ENCODE measurements at regions not wholly inside any gene's neighbourhood (a gene's known extent, or its start where the extent isn't known, plus 50 kb on each side); places are given as distances from the start of the nearest gene placed in this dataset.

- no peak overlapping the region for H3K4me3 ChIP-seq
These were observed 153.5 kb downstream of the DLL1 start for GRCh38 chr6:170137176-170137891.

DNA sequence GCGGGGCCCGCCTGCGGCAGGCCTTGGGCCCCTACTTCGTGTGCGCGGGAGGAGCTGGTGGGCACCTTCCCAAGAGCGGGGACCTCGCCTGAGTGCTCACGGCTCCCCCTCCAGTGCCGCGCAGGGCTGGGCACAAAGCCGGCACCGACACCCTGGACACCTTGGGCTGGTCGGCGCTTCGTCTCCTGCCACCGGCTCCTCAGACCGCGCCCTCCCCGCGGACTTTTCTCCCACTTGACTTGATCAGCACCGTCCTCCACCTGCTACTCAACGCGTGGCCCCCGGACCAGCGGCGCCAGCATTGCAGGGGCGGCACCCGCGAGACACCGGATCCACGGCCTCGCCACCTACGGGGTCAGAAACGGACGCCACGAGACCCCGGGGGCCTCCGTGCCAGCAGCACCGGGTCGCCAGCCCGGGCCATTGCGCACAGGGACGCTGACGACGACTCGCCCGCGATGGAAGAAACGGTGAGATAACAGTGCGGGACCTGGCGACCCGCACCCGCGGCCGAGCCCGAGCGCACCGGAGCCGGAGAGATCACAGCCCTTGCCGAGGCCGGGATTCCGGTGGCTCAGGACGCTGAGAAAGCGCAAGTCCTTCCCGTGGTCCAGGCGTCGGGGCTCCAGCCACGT, 154.2 kb downstream of the DLL1 start:
- Histone ChIP-seq H3K36me3 (no peaks in the 10 kb centered on the region), H3K4me3 (no peak overlapping the region), H3K9me3 (no peaks in the 10 kb centered on the region), H3K27ac (replicated peaks in 1 of 4) (peak overlapping the region; percentile 42 to 69 (median 52)), H3K27me3 (no peaks in the 10 kb centered on the region), H3K4me1 (peaks cover 6 to 23% (median 13%) of the 10 kb centered on the region in 4 donors)
- WGBS: 96% methylated on average over 46 of the region's 69 CpGs
- DNase-seq (ENCODE audit: extremely low spot score): no peak
- intact Hi-C loops (cut with DNase I): no loop called here
- TF ChIP-seq, protein P1, sequence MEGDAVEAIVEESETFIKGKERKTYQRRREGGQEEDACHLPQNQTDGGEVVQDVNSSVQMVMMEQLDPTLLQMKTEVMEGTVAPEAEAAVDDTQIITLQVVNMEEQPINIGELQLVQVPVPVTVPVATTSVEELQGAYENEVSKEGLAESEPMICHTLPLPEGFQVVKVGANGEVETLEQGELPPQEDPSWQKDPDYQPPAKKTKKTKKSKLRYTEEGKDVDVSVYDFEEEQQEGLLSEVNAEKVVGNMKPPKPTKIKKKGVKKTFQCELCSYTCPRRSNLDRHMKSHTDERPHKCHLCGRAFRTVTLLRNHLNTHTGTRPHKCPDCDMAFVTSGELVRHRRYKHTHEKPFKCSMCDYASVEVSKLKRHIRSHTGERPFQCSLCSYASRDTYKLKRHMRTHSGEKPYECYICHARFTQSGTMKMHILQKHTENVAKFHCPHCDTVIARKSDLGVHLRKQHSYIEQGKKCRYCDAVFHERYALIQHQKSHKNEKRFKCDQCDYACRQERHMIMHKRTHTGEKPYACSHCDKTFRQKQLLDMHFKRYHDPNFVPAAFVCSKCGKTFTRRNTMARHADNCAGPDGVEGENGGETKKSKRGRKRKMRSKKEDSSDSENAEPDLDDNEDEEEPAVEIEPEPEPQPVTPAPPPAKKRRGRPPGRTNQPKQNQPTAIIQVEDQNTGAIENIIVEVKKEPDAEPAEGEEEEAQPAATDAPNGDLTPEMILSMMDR (IDR thresholded peaks at IDR 0.05): no peak
- TF ChIP-seq POLR2AphosphoS5 (IDR thresholded peaks at IDR 0.05) (no peak), POLR2A (IDR thresholded peaks at IDR 0.05; ENCODE audit: low read depth) (no peak), EP300 (IDR thresholded peaks at IDR 0.05) (no peak)

More at GRCh38 chr6:170137176-170137891, 153.5 kb downstream of the DLL1 start:
- Histone ChIP-seq H3K4me1 (peaks cover 6 to 23% (median 13%) of the 10 kb centered on the region in 4 donors), H3K36me3 (no peaks in the 10 kb centered on the region), H3K27me3 (no peaks in the 10 kb centered on the region), H3K27ac (replicated peaks in 1 of 4) (peak overlapping the region; percentile 42 to 69 (median 52)), H3K9me3 (no peaks in the 10 kb centered on the region)
- no peak for DNase-seq (ENCODE audit: extremely low spot score)
- 74% methylated on average over 32 of the region's 50 CpGs for WGBS
- no peak for TF ChIP-seq POLR2A (IDR thresholded peaks at IDR 0.05; ENCODE audit: low read depth)
- no peak for TF ChIP-seq EP300 (IDR thresholded peaks at IDR 0.05)
- peak; percentile 38 to 53 for TF ChIP-seq POLR2AphosphoS5 (IDR thresholded peaks at IDR 0.05)
- intact Hi-C loops (cut with DNase I): no loop called here

GRCh38 chr6:170135821-170136471, 154.9 kb downstream of the DLL1 start:
- Histone ChIP-seq H3K9me3 (no peaks in the 10 kb centered on the region), H3K36me3 (no peaks in the 10 kb centered on the region), H3K4me3 (peak overlapping the region in 1 of 4 donors; percentile 5), H3K27me3 (no peaks in the 10 kb centered on the region), H3K4me1 (peaks cover 6 to 23% (median 13%) of the 10 kb centered on the region in 4 donors), H3K27ac (replicated peaks in 1 of 4) (peak overlapping the region in 1 of 4 donors; percentile 33)
- intact Hi-C loops (cut with DNase I): no loop called here
- 80% methylated on average over 16 of the region's 38 CpGs for WGBS
- no peak for DNase-seq (ENCODE audit: extremely low spot score)
- TF ChIP-seq POLR2AphosphoS5 (IDR thresholded peaks at IDR 0.05): no peak
- TF ChIP-seq, protein P1 (IDR thresholded peaks at IDR 0.05): no peak
- no peak for TF ChIP-seq EP300 (IDR thresholded peaks at IDR 0.05)
- no peak for TF ChIP-seq POLR2A (IDR thresholded peaks at IDR 0.05; ENCODE audit: low read depth)

- H3K36me3 ChIP-seq: no peaks in the 10 kb centered on the region
- H3K4me3 ChIP-seq: no peak overlapping the region
- no peaks in the 10 kb centered on the region for H3K27me3 ChIP-seq
- intact Hi-C loops (cut with DNase I): no loop called here
- WGBS: 86% methylated on average over 16 of the region's 16 CpGs
- peaks cover 6 to 23% (median 13%) of the 10 kb centered on the region in 4 donors for H3K4me1 ChIP-seq
- TF ChIP-seq, protein P1 (IDR thresholded peaks at IDR 0.05): no peak
- TF ChIP-seq EP300 (IDR thresholded peaks at IDR 0.05) (no peak), POLR2A (IDR thresholded peaks at IDR 0.05; ENCODE audit: low read depth) (no peak), POLR2AphosphoS5 (IDR thresholded peaks at IDR 0.05) (no peak)
- H3K27ac ChIP-seq (replicated peaks in 1 of 4): no peak overlapping the region
- no peaks in the 10 kb centered on the region for H3K9me3 ChIP-seq
- no peak for DNase-seq (ENCODE audit: extremely low spot score)
These were observed 155.4 kb downstream of the DLL1 start for GRCh38 chr6:170135461-170135820.

Data from esophagus muscularis mucosa (tissue), 4 donors.